Liver (tissue), 8 donors: ENCODE measurements at regions not wholly inside any gene's neighbourhood (a gene's known extent, or its start where the extent isn't known, plus 50 kb on each side); places are given as distances from the start of the nearest gene placed in this dataset.

Experiments used
- DNase-seq: peaks from one replicate; pipeline ENCODE4 v3.0.0-alpha.2; 2017; ENCODE audit warnings: low spot score
- H3K27ac ChIP-seq, 2 donors: one replicate each; pipeline ENCODE4 v1.7.0; 2013; ENCODE audit warnings: inconsistent platforms in 2 of 2, low read length in 2 of 2, control low read depth in 1 of 2, low read depth in 1 of 2, mild to moderate bottlenecking in 1 of 2
- H3K27me3 ChIP-seq, 4 donors: one replicate each; pipeline versions ENCODE4 v1.6.1 to v1.7.0; 2013; ENCODE audit warnings: low read length in 3 of 4, inconsistent platforms in 1 of 4, mild to moderate bottlenecking in 1 of 4, moderate library complexity in 1 of 4; ENCODE audit not compliant: control insufficient read depth in 4 of 4, insufficient read depth in 4 of 4
- H3K36me3 ChIP-seq, 4 donors: one replicate each; pipeline versions ENCODE4 v1.6.1 to v1.7.0; 2013; ENCODE audit warnings: low read length in 3 of 4, mild to moderate bottlenecking in 3 of 4, low read depth in 1 of 4, moderate library complexity in 1 of 4; ENCODE audit not compliant: control insufficient read depth in 4 of 4, insufficient read depth in 3 of 4
- H3K4me1 ChIP-seq, 4 donors: one replicate each; pipeline versions ENCODE4 v1.6.1 to v1.7.0; 2013; ENCODE audit warnings: low read length in 3 of 4, mild to moderate bottlenecking in 3 of 4, moderate library complexity in 1 of 4; ENCODE audit not compliant: control insufficient read depth in 4 of 4, insufficient read depth in 4 of 4
- H3K4me3 ChIP-seq, 3 donors: one replicate each; pipeline versions ENCODE4 v1.6.1 to v1.7.0; 2013; ENCODE audit warnings: low read length in 3 of 3, control low read depth in 1 of 3, low read depth in 1 of 3, mild to moderate bottlenecking in 1 of 3
- H3K9ac ChIP-seq, 2 donors: one replicate each; pipeline ENCODE4 v1.7.0; 2013; ENCODE audit warnings: low read length in 2 of 2, mild to moderate bottlenecking in 2 of 2, moderate library complexity in 2 of 2, control low read depth in 1 of 2, low read depth in 1 of 2
- H3K9me3 ChIP-seq, 4 donors: one replicate each; pipeline versions ENCODE4 v1.6.1 to v1.7.0; 2013; ENCODE audit warnings: low read length in 3 of 4; ENCODE audit not compliant: control insufficient read depth in 4 of 4
- ATF3 ChIP-seq: IDR thresholded peaks from 2 replicates; pipeline ENCODE4 v1.6.1; 2016; ENCODE audit warnings: antibody characterized with exemption
- EGR1 ChIP-seq, 2 donors: IDR thresholded peaks; 2 replicates each; pipeline ENCODE4 v1.6.1; 2016 to 2018; ENCODE audit warnings: antibody characterized with exemption in 2 of 2, low read depth in 2 of 2
- FOXA2 ChIP-seq: IDR thresholded peaks from 2 replicates; pipeline ENCODE4 v1.6.1; 2016; ENCODE audit warnings: antibody characterized with exemption
- GABPA ChIP-seq, 2 donors: IDR thresholded peaks in 1 of 2; conservative IDR thresholded peaks in 1 of 2; 2 replicates each; pipeline ENCODE4 v1.6.1; 2016; ENCODE audit warnings: antibody characterized with exemption in 2 of 2, mild to moderate bottlenecking in 1 of 2, moderate library complexity in 1 of 2
- HNF4A ChIP-seq, 2 donors: conservative IDR thresholded peaks; 2 replicates each; pipeline ENCODE4 v1.6.1; 2016; ENCODE audit warnings: antibody characterized with exemption in 2 of 2, mild to moderate bottlenecking in 2 of 2
- JUND ChIP-seq, 2 donors: IDR thresholded peaks; 2 replicates each; pipeline ENCODE4 v1.6.1; 2016; ENCODE audit warnings: antibody characterized with exemption in 2 of 2
- NR2F2 ChIP-seq: IDR thresholded peaks from 2 replicates; pipeline ENCODE4 v1.6.1; 2016; ENCODE audit warnings: antibody characterized with exemption
- RAD21 ChIP-seq, 2 donors: IDR thresholded peaks; 2 replicates each; pipeline ENCODE4 v1.6.1; 2016; ENCODE audit warnings: antibody characterized with exemption in 2 of 2, mild to moderate bottlenecking in 2 of 2
- RXRA ChIP-seq, 2 donors: IDR thresholded peaks; 2 replicates each; pipeline ENCODE4 v1.6.1; 2017 to 2018; ENCODE audit warnings: antibody characterized with exemption in 2 of 2, mild to moderate bottlenecking in 1 of 2
- SP1 ChIP-seq: IDR thresholded peaks from 2 replicates; pipeline ENCODE4 v1.6.1; 2018; ENCODE audit warnings: antibody characterized with exemption, mild to moderate bottlenecking
- TAF1 ChIP-seq: conservative IDR thresholded peaks from 2 replicates; pipeline ENCODE4 v1.6.1; 2016; ENCODE audit warnings: antibody characterized with exemption, mild to moderate bottlenecking
- YY1 ChIP-seq: IDR thresholded peaks from 2 replicates; pipeline ENCODE4 v1.6.1; 2016; ENCODE audit warnings: antibody characterized with exemption, mild to moderate bottlenecking
- ZBTB33 ChIP-seq: IDR thresholded peaks from 2 replicates; pipeline ENCODE4 v1.6.1; 2016; ENCODE audit warnings: antibody characterized with exemption
- WGBS: extraction: QIAGEN DNeasy Blood & Tissue Kit; methylation state at CpG from one replicate; pipeline ENCODE4 v1.1.7; 2013; 5-methylcytosine and 5-hydroxymethylcytosine counted together
- TF ChIP-seq, protein P1 (sequence below): fragments of 150-350 bp; IDR thresholded peaks from 2 replicates; pipeline ENCODE4 v1.5.1; 2017; ENCODE audit warnings: improper control_type of control experiment, low read depth, low read length; ENCODE audit not compliant: missing input control
- TF ChIP-seq, protein P2 (sequence below): IDR thresholded peaks from 2 replicates; pipeline ENCODE4 v1.6.1; 2016; ENCODE audit warnings: antibody characterized with exemption, mild to moderate bottlenecking
- TF ChIP-seq, protein P3 (sequence below): IDR thresholded peaks from 2 replicates; pipeline ENCODE4 v1.6.1; 2016; ENCODE audit warnings: antibody characterized with exemption
- donor health status: healthy.
- donor health status: healthy.
- donor health status: healthy.
- donor health status: healthy.
- donor health status: healthy.

DNA sequence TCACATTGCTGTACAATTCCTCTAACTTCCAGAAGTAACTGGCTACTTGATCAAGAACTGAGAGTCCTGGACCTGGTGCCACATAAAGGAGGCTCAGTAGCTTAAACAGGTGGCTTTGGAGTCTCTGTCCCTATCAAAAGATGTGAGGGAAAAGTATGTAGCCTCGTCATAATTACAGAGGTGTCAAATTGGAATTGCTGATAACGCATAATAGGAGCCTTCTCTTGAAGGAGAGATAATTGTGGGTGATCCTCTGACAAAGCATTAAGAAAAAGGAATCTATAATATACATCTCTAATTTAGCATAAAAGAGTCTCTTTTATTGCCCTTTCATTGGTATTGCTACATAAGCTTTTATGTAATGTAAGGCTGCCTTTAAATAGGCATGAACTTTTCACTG, 1246.4 kb upstream of the CDH9 start:
- no peaks in the 10 kb centered on the region for H3K36me3 ChIP-seq
- H3K9ac ChIP-seq: no peak overlapping the region
- peaks cover 0 to 3% (median 0%) of the 10 kb centered on the region in 4 donors for H3K27me3 ChIP-seq
- TF ChIP-seq, protein P1, sequence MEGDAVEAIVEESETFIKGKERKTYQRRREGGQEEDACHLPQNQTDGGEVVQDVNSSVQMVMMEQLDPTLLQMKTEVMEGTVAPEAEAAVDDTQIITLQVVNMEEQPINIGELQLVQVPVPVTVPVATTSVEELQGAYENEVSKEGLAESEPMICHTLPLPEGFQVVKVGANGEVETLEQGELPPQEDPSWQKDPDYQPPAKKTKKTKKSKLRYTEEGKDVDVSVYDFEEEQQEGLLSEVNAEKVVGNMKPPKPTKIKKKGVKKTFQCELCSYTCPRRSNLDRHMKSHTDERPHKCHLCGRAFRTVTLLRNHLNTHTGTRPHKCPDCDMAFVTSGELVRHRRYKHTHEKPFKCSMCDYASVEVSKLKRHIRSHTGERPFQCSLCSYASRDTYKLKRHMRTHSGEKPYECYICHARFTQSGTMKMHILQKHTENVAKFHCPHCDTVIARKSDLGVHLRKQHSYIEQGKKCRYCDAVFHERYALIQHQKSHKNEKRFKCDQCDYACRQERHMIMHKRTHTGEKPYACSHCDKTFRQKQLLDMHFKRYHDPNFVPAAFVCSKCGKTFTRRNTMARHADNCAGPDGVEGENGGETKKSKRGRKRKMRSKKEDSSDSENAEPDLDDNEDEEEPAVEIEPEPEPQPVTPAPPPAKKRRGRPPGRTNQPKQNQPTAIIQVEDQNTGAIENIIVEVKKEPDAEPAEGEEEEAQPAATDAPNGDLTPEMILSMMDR: no peak
- TF ChIP-seq EGR1 (IDR thresholded peaks at IDR 0.05; ENCODE audit: low read depth in 2 of 2) (no peak), JUND (IDR thresholded peaks at IDR 0.05) (no peak), ZBTB33 (no peak), RAD21 (IDR thresholded peaks at IDR 0.05) (no peak), SP1 (no peak), YY1 (no peak), ATF3 (no peak)
- TF ChIP-seq, protein P2, sequence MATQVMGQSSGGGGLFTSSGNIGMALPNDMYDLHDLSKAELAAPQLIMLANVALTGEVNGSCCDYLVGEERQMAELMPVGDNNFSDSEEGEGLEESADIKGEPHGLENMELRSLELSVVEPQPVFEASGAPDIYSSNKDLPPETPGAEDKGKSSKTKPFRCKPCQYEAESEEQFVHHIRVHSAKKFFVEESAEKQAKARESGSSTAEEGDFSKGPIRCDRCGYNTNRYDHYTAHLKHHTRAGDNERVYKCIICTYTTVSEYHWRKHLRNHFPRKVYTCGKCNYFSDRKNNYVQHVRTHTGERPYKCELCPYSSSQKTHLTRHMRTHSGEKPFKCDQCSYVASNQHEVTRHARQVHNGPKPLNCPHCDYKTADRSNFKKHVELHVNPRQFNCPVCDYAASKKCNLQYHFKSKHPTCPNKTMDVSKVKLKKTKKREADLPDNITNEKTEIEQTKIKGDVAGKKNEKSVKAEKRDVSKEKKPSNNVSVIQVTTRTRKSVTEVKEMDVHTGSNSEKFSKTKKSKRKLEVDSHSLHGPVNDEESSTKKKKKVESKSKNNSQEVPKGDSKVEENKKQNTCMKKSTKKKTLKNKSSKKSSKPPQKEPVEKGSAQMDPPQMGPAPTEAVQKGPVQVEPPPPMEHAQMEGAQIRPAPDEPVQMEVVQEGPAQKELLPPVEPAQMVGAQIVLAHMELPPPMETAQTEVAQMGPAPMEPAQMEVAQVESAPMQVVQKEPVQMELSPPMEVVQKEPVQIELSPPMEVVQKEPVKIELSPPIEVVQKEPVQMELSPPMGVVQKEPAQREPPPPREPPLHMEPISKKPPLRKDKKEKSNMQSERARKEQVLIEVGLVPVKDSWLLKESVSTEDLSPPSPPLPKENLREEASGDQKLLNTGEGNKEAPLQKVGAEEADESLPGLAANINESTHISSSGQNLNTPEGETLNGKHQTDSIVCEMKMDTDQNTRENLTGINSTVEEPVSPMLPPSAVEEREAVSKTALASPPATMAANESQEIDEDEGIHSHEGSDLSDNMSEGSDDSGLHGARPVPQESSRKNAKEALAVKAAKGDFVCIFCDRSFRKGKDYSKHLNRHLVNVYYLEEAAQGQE: no peak
- no peak for DNase-seq
- WGBS: 69% methylated on average over 2 of the region's 2 CpGs
- H3K4me3 ChIP-seq: no peak overlapping the region
- H3K27ac ChIP-seq: no peak overlapping the region
- peaks cover 0 to 3% (median 0%) of the 10 kb centered on the region in 4 donors for H3K9me3 ChIP-seq
- H3K4me1 ChIP-seq: no peaks in the 10 kb centered on the region

DNA sequence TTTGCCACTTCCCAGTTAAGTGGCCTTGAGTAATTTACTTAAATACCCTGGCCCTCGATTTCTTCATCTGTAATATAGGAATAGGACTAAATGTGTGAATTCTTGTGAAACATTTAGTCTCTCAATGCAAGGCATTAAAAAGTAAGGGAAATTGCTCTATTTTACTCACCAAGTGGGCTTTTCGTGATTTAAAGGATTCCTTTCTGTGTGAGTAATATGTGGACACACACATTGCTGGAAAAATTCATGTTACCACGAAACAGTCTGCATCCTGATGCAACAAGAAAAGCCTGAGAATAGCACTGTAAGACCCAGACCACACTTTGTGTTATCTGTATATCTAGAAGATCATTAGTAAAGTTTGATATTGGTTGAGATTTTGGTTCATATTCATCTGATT, 1243.0 kb upstream of the CDH9 start:
- no peak overlapping the region for H3K27ac ChIP-seq
- no peaks in the 10 kb centered on the region for H3K36me3 ChIP-seq
- no peaks in the 10 kb centered on the region for H3K27me3 ChIP-seq
- H3K9me3 ChIP-seq: peaks cover 0 to 3% (median 0%) of the 10 kb centered on the region in 4 donors
- H3K4me3 ChIP-seq: no peak overlapping the region
- no peak overlapping the region for H3K9ac ChIP-seq
- TF ChIP-seq GABPA (IDR thresholded peaks at IDR 0.05 in 1 of 2, conservative IDR thresholded peaks at IDR 0.05 in 1 of 2): no peak
- TF ChIP-seq, protein P2: no peak
- TF ChIP-seq YY1: no peak
- TF ChIP-seq NR2F2: no peak
- TF ChIP-seq, protein P3, sequence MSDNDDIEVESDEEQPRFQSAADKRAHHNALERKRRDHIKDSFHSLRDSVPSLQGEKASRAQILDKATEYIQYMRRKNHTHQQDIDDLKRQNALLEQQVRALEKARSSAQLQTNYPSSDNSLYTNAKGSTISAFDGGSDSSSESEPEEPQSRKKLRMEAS: no peak
- no peak for TF ChIP-seq FOXA2
- TF ChIP-seq RAD21 (IDR thresholded peaks at IDR 0.05): no peak
- TF ChIP-seq SP1: no peak
- no peak for TF ChIP-seq RXRA (IDR thresholded peaks at IDR 0.05)
- no peak for TF ChIP-seq TAF1
- no peak for TF ChIP-seq HNF4A (conservative IDR thresholded peaks at IDR 0.05)
- H3K4me1 ChIP-seq: no peaks in the 10 kb centered on the region
- DNase-seq: no peak
- 62% methylated on average over 3 of the region's 3 CpGs for WGBS
